ENCODE measurements at regions not wholly inside any gene's neighbourhood (a gene's known extent, or its start where the extent isn't known, plus 50 kb on each side); places are given as distances from the start of the nearest gene placed in this dataset.

- WGBS, 3 donors = 95 to 96% (median 95%) methylated on average over 4 of the region's 4 CpGs
- Histone ChIP-seq H3K4me3 (no peak overlapping the region), H3K27me3 (ENCODE audit: insufficient read depth in 3 of 3, low read length in 2 of 3) (no peaks in the 10 kb centered on the region), H3K4me1 (no peaks in the 10 kb centered on the region), H3K36me3 (ENCODE audit: insufficient read depth in 1 of 2, low read depth in 1 of 2) (no peaks in the 10 kb centered on the region), H3K27ac (no peak overlapping the region), H3K9me3 (no peaks in the 10 kb centered on the region)
- TF ChIP-seq CTCF (IDR thresholded peaks at IDR 0.05) = no peak
- DNase-seq = no peak
- ATAC-seq = no peak
- intact Hi-C loops (cut with DNase I) = no loop called here
These were observed 292.7 kb downstream of the EMP1 start for GRCh38 chr12:13489246-13489645.

GRCh38 chr12:13487326-13487725 lies 290.8 kb downstream of the EMP1 start:
- Histone ChIP-seq H3K36me3 (ENCODE audit: insufficient read depth in 1 of 2, low read depth in 1 of 2) (no peaks in the 10 kb centered on the region), H3K4me3 (no peak overlapping the region), H3K27ac (no peak overlapping the region), H3K27me3 (ENCODE audit: insufficient read depth in 3 of 3, low read length in 2 of 3) (no peaks in the 10 kb centered on the region), H3K9me3 (no peaks in the 10 kb centered on the region), H3K4me1 (no peaks in the 10 kb centered on the region)
- 89 to 93% (median 91%) methylated on average over 7 of the region's 7 CpGs for WGBS, 3 donors
- no peak for DNase-seq
- TF ChIP-seq CTCF (IDR thresholded peaks at IDR 0.05) = no peak
- intact Hi-C loops (cut with DNase I) = no loop called here
- no peak for ATAC-seq

DNA sequence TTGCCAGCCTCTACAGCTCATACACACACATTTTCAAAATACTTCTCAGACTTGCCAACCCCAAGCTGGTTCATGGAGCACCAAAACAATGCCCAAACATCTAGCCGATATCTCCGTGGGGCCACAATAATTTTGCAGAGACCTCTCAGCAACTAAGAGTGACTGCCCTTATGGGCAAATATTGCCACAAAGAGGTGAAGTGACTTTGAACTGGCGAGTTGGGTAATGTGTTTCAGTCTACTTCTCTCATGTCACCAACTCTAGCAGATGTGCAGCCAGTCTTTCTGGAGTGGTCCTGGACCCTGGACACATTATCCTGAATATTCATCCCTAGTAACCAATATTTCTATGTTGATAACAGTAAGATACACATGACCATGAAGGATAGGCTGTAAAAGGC lies 290.3 kb downstream of the EMP1 start:
- H3K36me3 ChIP-seq (ENCODE audit: insufficient read depth in 1 of 2, low read depth in 1 of 2) = no peaks in the 10 kb centered on the region
- DNase-seq (no peak), ATAC-seq (no peak)
- H3K27me3 ChIP-seq (ENCODE audit: insufficient read depth in 3 of 3, low read length in 2 of 3) = no peaks in the 10 kb centered on the region
- H3K4me3 ChIP-seq = no peak overlapping the region
- 90 to 95% (median 91%) methylated on average over 3 of the region's 3 CpGs for WGBS, 3 donors
- H3K27ac ChIP-seq = no peak overlapping the region
- H3K9me3 ChIP-seq = no peaks in the 10 kb centered on the region
- no peaks in the 10 kb centered on the region for H3K4me1 ChIP-seq
- no peak for TF ChIP-seq CTCF (IDR thresholded peaks at IDR 0.05)
- intact Hi-C loops (cut with DNase I) = no loop called here

GRCh38 chr12:13478650-13479181 lies 282.2 kb downstream of the EMP1 start:
- ATAC-seq (no peak), DNase-seq (no peak)
- Histone ChIP-seq H3K27me3 (ENCODE audit: insufficient read depth in 3 of 3, low read length in 2 of 3) (peaks cover 0 to 3% (median 3%) of the 10 kb centered on the region in 3 donors), H3K9me3 (no peaks in the 10 kb centered on the region), H3K27ac (no peak overlapping the region), H3K4me3 (no peak overlapping the region), H3K4me1 (no peaks in the 10 kb centered on the region), H3K36me3 (ENCODE audit: insufficient read depth in 1 of 2, low read depth in 1 of 2) (no peaks in the 10 kb centered on the region)
- no peak for TF ChIP-seq CTCF (IDR thresholded peaks at IDR 0.05)
- intact Hi-C loops (cut with DNase I) = no loop called here
- 81 to 84% (median 82%) methylated on average over 6 of the region's 6 CpGs for WGBS, 3 donors

DNA sequence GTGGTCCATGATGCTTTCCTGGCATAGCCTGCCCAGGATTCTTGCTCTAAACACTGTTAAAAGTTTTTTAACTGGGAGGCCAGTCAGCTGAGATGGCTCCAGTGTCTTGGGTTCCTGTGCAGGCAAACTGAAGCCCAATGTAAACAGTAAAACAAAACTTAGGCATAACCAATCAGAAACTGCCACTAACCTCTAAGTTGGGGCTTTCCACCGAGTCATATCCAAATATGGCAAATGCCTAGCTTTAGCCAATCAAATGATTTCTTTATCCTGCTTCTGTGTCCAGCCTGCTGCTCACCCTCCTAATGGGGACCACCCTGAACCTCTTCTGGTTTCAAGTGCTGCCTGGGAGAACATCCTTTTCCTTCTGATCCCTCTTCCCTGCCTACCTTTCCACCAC lies 277.9 kb downstream of the EMP1 start:
- Histone ChIP-seq H3K27ac (no peak overlapping the region), H3K36me3 (ENCODE audit: insufficient read depth in 1 of 2, low read depth in 1 of 2) (no peaks in the 10 kb centered on the region), H3K4me1 (no peaks in the 10 kb centered on the region), H3K27me3 (ENCODE audit: insufficient read depth in 3 of 3, low read length in 2 of 3) (peaks cover 0 to 8% (median 3%) of the 10 kb centered on the region in 3 donors), H3K4me3 (no peak overlapping the region), H3K9me3 (no peaks in the 10 kb centered on the region)
- intact Hi-C loops (cut with DNase I) = no loop called here
- TF ChIP-seq CTCF (IDR thresholded peaks at IDR 0.05) = no peak
- DNase-seq (no peak), ATAC-seq (no peak)
- 61 to 77% (median 75%) methylated on average over 1 of the region's 1 CpG for WGBS, 3 donors
